Thyroid gland (tissue), 4 donors: ENCODE measurements at regions not wholly inside any gene's neighbourhood (a gene's known extent, or its start where the extent isn't known, plus 50 kb on each side); places are given as distances from the start of the nearest gene placed in this dataset.

Experiments used
- CTCF ChIP-seq, 6 experiments: fragments of 200-600 bp in 3 of 6; fragments of 450-650 bp in 3 of 6; sonication (generic) in 3 of 6; IDR thresholded peaks; one replicate each; pipeline ENCODE4 v1.5.1; 2016 to 2019; ENCODE audit warnings: antibody characterized with exemption in 6 of 6, mild to moderate bottlenecking in 2 of 6, inconsistent platforms in 1 of 6, moderate library complexity in 1 of 6
- POLR2A ChIP-seq, 2 donors: fragments of 450-650 bp; IDR thresholded peaks; one replicate each; pipeline ENCODE4 v1.6.1; 2017; ENCODE audit warnings: antibody characterized with exemption in 2 of 2, mild to moderate bottlenecking in 2 of 2, moderate library complexity in 1 of 2

GRCh38 chr2:204110338-204110741, 173.8 kb downstream of the ICOS start:
- TF ChIP-seq POLR2A (IDR thresholded peaks at IDR 0.05) (no peak), CTCF (IDR thresholded peaks at IDR 0.05) (no peak)
